SK-MEL-5 (cell line): ENCODE measurements at regions not wholly inside any gene's neighbourhood (a gene's known extent, or its start where the extent isn't known, plus 50 kb on each side); places are given as distances from the start of the nearest gene placed in this dataset.

Experiments used
- DNase-seq: peaks from one replicate; pipeline ENCODE4 v3.0.0-alpha.2; 2016; ENCODE audit warnings: low read depth, low spot score
- in situ Hi-C: cut with HindIII; loops from 2 replicates; pipeline ENCODE4 v1.10.0; 2016; ENCODE audit warnings: low sequenced_read_pairs, high pct_unique_total_duplicates, low pct_unique_long_range_greater_than_20kb

- in situ Hi-C loops = no loop called here
- no peak for DNase-seq
Measured at GRCh38 chr9:28692012-28692411, 1118.7 kb upstream of the C9orf72 start.

DNA sequence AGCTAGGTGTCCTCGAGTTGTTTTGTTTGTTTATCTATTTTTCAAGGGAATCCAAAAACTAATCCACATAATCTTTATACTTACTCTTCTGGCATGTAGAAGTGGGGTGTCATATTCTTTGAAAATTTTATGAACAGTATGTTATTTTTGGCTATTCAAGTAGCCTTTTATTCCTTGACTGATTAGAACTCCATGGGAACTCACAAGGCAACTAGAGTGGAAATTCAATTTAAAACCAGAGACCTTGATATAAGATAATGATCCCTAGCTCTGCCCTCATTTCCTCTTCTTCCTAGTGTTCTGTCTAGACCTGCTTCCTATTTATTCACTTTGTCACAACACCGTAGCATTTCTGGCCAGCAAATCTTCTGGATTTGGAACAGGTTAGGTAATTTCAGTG lies 1123.7 kb upstream of the C9orf72 start:
- in situ Hi-C loops = no loop called here

DNA sequence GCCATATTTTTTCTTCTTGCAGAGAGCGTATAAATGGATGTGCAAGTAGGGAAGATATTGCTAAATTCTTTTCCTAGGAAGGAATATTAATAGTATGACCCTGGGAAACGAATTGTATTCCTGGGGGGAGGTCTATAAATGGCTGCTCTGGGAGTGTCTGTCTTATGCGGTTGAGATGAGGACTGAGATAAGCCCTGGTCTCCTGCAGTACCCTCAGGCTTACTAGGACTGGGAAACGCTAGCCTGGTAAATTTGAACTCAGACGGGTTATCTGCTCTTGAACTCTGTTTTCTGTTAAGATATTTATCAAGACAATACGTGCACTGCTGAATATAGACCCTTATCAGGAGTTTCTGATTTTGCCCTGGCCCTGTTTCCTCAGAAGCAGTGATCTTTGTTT lies 1126.4 kb upstream of the C9orf72 start:
- no peak for DNase-seq
- in situ Hi-C loops = no loop called here

More for the DNA sequence above, 1123.7 kb upstream of the C9orf72 start:
- no peak for DNase-seq

GRCh38 chr9:28707616-28708015 lies 1134.3 kb upstream of the C9orf72 start:
- in situ Hi-C loops = no loop called here
- DNase-seq = no peak

DNA sequence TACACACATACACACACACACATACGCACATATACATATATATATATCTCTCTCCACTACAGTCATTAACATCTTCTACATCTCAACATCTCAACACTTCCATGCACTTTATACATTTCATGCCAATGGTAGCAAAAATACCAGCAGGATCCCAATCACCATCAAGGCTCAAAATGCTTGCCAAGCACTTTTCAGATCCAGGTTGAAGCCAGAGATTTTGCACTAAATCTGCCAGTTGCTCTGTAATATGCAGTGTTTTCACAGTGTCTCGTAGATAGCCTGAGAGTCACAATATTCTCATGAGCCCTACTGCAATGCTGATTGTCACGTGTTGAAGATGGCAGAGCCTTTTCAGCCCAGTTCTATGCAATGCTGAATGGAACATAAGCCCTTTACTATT lies 1140.9 kb upstream of the C9orf72 start:
- in situ Hi-C loops = no loop called here
- no peak for DNase-seq

DNA sequence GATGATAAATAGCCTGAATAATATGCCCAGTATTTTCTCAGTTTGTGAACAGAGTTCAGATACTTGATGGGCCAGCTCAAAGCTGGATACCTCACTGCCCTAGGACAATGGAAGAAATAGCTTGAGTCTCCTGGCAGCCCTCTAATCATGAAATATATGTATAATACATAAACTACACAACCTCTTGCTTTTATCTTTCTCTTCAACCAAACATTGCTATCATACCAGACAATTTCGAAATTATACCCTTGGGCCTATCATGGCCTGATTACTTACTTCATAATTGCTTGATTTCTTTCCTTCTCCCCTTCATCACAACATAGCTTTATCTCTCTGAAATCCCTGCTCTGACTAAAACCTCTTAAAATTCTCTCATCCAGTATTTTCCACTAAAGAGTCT lies 1144.9 kb upstream of the C9orf72 start:
- in situ Hi-C loops = no loop called here
- no peak for DNase-seq

DNA sequence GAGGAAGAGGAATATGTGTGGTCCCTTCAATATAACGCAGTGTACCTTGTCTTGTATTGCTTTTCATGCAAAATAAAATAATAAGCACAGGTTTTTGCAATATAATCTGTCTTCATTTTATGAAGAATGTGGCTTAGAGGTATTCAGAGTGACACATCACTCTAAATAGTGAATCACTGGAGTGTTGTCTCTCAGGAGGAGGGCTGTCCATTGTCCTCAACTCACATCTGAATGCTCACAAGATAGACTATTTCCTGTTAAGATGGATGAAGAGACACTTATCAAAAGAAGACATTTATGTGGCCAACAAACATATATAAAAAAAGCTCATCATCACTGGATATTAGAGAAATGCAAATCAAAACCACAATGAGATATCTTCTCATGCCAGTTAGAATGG lies 1147.5 kb upstream of the C9orf72 start:
- DNase-seq = no peak
- in situ Hi-C loops = no loop called here

- in situ Hi-C loops = no loop called here
- DNase-seq = no peak
Measured at GRCh38 chr9:28730111-28730510, 1156.8 kb upstream of the C9orf72 start.

DNA sequence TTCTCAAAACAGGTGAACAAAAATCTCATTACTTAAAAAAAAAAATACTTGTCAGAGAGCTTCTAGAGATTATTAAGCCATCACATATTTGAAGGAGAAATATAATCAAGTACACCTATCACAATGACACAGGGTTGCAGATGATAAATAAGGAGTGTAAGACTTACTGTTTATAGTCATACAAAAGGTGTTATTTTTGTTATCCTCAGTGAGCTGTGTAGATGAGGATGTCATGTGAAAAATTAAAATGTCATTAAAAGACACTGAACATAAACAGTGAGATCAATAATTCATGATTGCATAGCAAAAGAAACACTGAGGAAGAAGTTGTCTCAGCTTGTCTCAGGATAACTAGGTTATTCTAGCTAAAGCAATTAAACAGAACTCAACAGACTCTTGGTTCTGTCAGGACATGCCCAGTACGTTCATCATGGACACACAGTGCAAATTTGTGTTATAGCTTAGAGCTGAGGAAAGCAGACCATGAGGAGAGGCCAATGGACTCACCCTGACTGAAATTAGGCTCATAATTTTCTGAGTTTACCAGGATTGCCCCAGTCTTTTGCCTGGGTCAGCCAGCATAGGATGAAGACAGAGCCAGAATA lies 1162.6 kb upstream of the C9orf72 start:
- in situ Hi-C loops = no loop called here
- DNase-seq = no peak

GRCh38 chr9:28741459-28741858 lies 1168.2 kb upstream of the C9orf72 start:
- in situ Hi-C loops = no loop called here

DNA sequence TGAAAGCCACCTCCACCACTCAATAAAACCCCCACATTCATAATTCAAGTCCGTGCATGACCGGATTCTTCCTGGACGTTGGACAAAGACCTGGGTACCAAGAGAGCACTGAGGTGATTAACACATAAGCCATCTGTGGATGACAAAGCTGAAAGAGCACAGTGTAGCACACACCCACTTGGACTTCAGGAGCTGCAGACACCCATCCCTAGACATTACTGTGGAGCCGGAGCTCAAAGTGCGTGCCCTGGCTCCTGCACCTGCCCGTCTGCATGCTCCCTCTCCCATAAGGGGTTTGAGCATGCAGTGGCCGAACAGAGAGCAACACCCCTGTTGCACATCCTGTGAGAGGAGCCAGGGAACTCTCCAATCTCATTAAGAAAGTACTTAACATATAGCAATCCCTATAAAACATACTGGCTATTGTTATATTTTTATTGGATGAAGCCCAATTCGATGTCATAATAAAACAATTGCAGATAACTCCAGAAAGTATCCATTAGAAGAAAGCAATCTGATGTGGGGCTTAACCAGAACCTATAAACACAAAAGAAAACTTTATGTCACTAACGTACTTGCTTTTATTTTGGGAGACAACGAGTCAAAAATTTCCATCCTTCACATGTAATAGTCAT lies 1174.2 kb upstream of the C9orf72 start:
- no peak for DNase-seq
- in situ Hi-C loops = no loop called here

More at GRCh38 chr9:28741459-28741858, 1168.2 kb upstream of the C9orf72 start:
- no peak for DNase-seq

DNA sequence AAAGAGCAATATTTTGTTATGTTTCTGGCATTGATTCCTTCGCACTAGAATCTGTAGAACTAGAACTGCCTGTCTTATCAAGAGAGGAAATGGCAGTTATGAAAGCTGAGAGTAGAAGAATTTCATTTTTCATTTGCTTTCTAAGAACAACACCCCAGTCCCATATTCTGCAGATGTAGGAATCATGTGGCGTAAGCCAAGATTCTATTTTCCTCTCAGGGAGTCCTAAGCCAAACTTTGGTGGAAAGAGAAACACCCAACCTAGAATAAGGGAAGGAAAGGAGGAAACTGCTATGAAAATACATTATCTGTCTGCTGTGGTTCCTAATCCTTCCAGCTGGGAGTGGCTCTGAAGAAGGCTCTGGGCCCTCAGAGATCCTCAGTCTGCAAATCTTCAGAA lies 1176.9 kb upstream of the C9orf72 start:
- no peak for DNase-seq
- in situ Hi-C loops = no loop called here

GRCh38 chr9:28758341-28758740 lies 1185.1 kb upstream of the C9orf72 start:
- in situ Hi-C loops = no loop called here
- no peak for DNase-seq

DNA sequence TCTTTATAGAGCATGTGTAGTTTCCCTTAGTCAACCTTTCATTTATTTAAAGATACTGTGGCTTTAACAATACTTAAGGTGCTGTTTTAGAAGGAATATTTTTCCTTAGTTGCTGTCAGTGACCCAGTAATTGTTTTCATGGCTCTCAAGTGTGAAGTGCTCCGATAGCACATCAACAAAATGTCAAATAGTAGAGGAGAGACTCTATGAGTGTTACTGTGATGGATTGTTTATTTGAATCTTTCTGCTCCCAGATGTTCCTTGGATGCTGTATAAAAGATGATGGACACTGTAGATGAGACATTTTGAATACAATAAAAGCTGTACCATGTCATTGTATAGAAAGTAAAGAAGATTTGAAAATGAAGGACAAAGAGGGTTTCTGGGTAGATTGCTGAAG lies 1185.7 kb upstream of the C9orf72 start:
- DNase-seq = no peak
- in situ Hi-C loops = no loop called here

GRCh38 chr9:28762167-28762566 lies 1188.9 kb upstream of the C9orf72 start:
- in situ Hi-C loops = no loop called here
- no peak for DNase-seq

GRCh38 chr9:28764532-28764931 lies 1191.3 kb upstream of the C9orf72 start:
- no peak for DNase-seq
- in situ Hi-C loops = no loop called here

- DNase-seq = no peak
Measured at GRCh38 chr9:28770226-28770625, 1196.9 kb upstream of the C9orf72 start.

GRCh38 chr9:28770827-28771226 lies 1197.5 kb upstream of the C9orf72 start:
- DNase-seq = no peak
- in situ Hi-C loops = no loop called here

More at GRCh38 chr9:28770226-28770625, 1196.9 kb upstream of the C9orf72 start:
- in situ Hi-C loops = no loop called here

- in situ Hi-C loops = no loop called here
- peak; percentile 70 for DNase-seq
Measured at GRCh38 chr9:28774433-28775235, 1201.4 kb upstream of the C9orf72 start.
